ENCODE measurements at regions not wholly inside any gene's neighbourhood (a gene's known extent, or its start where the extent isn't known, plus 50 kb on each side); places are given as distances from the start of the nearest gene placed in this dataset.
"Not testable (repeated sequence)": the region's sequence is repeated elsewhere in the genome, so short reads cannot be mapped to it uniquely, and the experiment has no call there.

GRCh38 chr4:12615822-12616221, 868.3 kb downstream of the RAB28 start:
- in situ Hi-C loops (cut with HindIII; ENCODE audit: low sequenced_read_pairs) = no loop called here

- in situ Hi-C loops (cut with HindIII; ENCODE audit: low sequenced_read_pairs) = loop anchor here (5.0 kb wide), 1 partner anchor 36 kb away; no protein-coding TSS in a partner anchor
Observed at GRCh38 chr4:12612876-12613275, 871.3 kb downstream of the RAB28 start.

GRCh38 chr4:12609212-12609875, 874.8 kb downstream of the RAB28 start:
- in situ Hi-C loops (cut with HindIII; ENCODE audit: low sequenced_read_pairs) = not testable (repeated sequence)

- in situ Hi-C loops (cut with HindIII; ENCODE audit: low sequenced_read_pairs) = no loop called here
Observed at GRCh38 chr4:12595986-12596385, 888.2 kb downstream of the RAB28 start.

- in situ Hi-C loops (cut with HindIII; ENCODE audit: low sequenced_read_pairs) = no loop called here
Observed at GRCh38 chr4:12595489-12595888, 888.7 kb downstream of the RAB28 start.

- in situ Hi-C loops (cut with HindIII; ENCODE audit: low sequenced_read_pairs) = no loop called here
Observed at GRCh38 chr4:12588582-12588981, 895.6 kb downstream of the RAB28 start.

- in situ Hi-C loops (cut with HindIII; ENCODE audit: low sequenced_read_pairs) = no loop called here
Observed at GRCh38 chr4:12586242-12587006, 897.7 kb downstream of the RAB28 start.

- in situ Hi-C loops (cut with HindIII; ENCODE audit: low sequenced_read_pairs) = no loop called here
Observed at GRCh38 chr4:12584116-12584875, 899.8 kb downstream of the RAB28 start.

GRCh38 chr4:12583275-12583674, 900.9 kb downstream of the RAB28 start:
- in situ Hi-C loops (cut with HindIII; ENCODE audit: low sequenced_read_pairs) = no loop called here

- in situ Hi-C loops (cut with HindIII; ENCODE audit: low sequenced_read_pairs) = no loop called here
Observed at GRCh38 chr4:12580787-12581186, 903.4 kb downstream of the RAB28 start.

- in situ Hi-C loops (cut with HindIII; ENCODE audit: low sequenced_read_pairs) = loop anchor here (5.0 kb wide), 1 partner anchor 33 kb away; no protein-coding TSS in a partner anchor
Observed at GRCh38 chr4:12579172-12579571, 905.0 kb downstream of the RAB28 start.

GRCh38 chr4:12576409-12576808, 907.7 kb downstream of the RAB28 start:
- in situ Hi-C loops (cut with HindIII; ENCODE audit: low sequenced_read_pairs) = loop anchor here (5.0 kb wide), 1 partner anchor 36 kb away; no protein-coding TSS in a partner anchor

GRCh38 chr4:12573716-12574115, 910.4 kb downstream of the RAB28 start:
- in situ Hi-C loops (cut with HindIII; ENCODE audit: low sequenced_read_pairs) = no loop called here

GRCh38 chr4:12562476-12563140, 921.5 kb downstream of the RAB28 start:
- in situ Hi-C loops (cut with HindIII; ENCODE audit: low sequenced_read_pairs) = no loop called here

GRCh38 chr4:12562021-12562420, 922.1 kb downstream of the RAB28 start:
- in situ Hi-C loops (cut with HindIII; ENCODE audit: low sequenced_read_pairs) = no loop called here

GRCh38 chr4:12555011-12555410, 929.1 kb downstream of the RAB28 start:
- in situ Hi-C loops (cut with HindIII; ENCODE audit: low sequenced_read_pairs) = no loop called here

- in situ Hi-C loops (cut with HindIII; ENCODE audit: low sequenced_read_pairs) = no loop called here
Observed at GRCh38 chr4:12548678-12549077, 935.5 kb downstream of the RAB28 start.

- in situ Hi-C loops (cut with HindIII; ENCODE audit: low sequenced_read_pairs) = no loop called here
Observed at GRCh38 chr4:12545812-12546211, 938.3 kb downstream of the RAB28 start.

- in situ Hi-C loops (cut with HindIII; ENCODE audit: low sequenced_read_pairs) = no loop called here
Observed at GRCh38 chr4:12538162-12538561, 946.0 kb downstream of the RAB28 start.

- in situ Hi-C loops (cut with HindIII; ENCODE audit: low sequenced_read_pairs) = no loop called here
Observed at GRCh38 chr4:12534684-12535083, 949.5 kb downstream of the RAB28 start.

- in situ Hi-C loops (cut with HindIII; ENCODE audit: low sequenced_read_pairs) = no loop called here
Observed at GRCh38 chr4:12519426-12519825, 964.7 kb downstream of the RAB28 start.
